ENCODE measurements at regions not wholly inside any gene's neighbourhood (a gene's known extent, or its start where the extent isn't known, plus 50 kb on each side); places are given as distances from the start of the nearest gene placed in this dataset.

DNA sequence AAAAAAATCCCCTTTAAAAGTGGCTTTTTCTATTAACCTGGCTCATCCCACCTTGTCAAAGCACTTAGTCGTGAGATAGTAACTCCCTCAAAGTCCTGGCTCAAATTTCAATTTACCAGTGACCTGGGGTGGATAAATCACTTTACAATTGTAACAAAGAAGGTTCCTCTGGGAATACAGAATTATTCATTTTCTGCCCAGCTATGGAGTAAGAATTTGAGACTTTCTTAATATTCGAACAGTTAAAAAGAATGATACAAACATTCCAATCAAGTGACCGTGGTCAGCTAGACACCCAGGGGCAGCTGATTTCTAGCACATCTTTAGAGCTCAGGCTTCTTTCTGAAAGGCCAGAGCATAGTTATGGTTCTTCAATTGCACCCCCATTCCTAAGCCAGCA lies 291.0 kb upstream of the TGFBR2 start:
- Histone ChIP-seq H3K4me2 (ENCODE audit: low read length) (no peak overlapping the region), H3F3A (ENCODE audit: control insufficient read depth, insufficient read depth) (no peaks in the 10 kb centered on the region), H4K20me1 (ENCODE audit: control insufficient read depth, insufficient read depth, low read depth, low read length) (no peaks in the 10 kb centered on the region), H3K79me2 (ENCODE audit: control insufficient read depth, low read length) (no peaks in the 10 kb centered on the region), H3K4me3 (ENCODE audit: low read length) (no peak overlapping the region), H3K9me3 (ENCODE audit: control insufficient read depth, insufficient read depth, low read length) (no peaks in the 10 kb centered on the region), H3K4me1 (ENCODE audit: control insufficient read depth, low read length) (no peaks in the 10 kb centered on the region), H3K27ac (ENCODE audit: low read depth, low read length) (no peak overlapping the region), H3K27me3 (ENCODE audit: control insufficient read depth, low read length) (no peaks in the 10 kb centered on the region), H3K9me2 (replicated peaks; ENCODE audit: control insufficient read depth, low read length) (no peaks in the 10 kb centered on the region), H3K36me3 (ENCODE audit: control insufficient read depth, low read length) (no peaks in the 10 kb centered on the region)
- TF ChIP-seq, protein P1, sequence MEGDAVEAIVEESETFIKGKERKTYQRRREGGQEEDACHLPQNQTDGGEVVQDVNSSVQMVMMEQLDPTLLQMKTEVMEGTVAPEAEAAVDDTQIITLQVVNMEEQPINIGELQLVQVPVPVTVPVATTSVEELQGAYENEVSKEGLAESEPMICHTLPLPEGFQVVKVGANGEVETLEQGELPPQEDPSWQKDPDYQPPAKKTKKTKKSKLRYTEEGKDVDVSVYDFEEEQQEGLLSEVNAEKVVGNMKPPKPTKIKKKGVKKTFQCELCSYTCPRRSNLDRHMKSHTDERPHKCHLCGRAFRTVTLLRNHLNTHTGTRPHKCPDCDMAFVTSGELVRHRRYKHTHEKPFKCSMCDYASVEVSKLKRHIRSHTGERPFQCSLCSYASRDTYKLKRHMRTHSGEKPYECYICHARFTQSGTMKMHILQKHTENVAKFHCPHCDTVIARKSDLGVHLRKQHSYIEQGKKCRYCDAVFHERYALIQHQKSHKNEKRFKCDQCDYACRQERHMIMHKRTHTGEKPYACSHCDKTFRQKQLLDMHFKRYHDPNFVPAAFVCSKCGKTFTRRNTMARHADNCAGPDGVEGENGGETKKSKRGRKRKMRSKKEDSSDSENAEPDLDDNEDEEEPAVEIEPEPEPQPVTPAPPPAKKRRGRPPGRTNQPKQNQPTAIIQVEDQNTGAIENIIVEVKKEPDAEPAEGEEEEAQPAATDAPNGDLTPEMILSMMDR (IDR thresholded peaks at IDR 0.05; ENCODE audit: low read depth, low read length, poor library complexity, severe bottlenecking), result no peak
- no peak for TF ChIP-seq EZH2phosphoT487 (IDR thresholded peaks at IDR 0.05; ENCODE audit: borderline replicate concordance, low read length)

DNA sequence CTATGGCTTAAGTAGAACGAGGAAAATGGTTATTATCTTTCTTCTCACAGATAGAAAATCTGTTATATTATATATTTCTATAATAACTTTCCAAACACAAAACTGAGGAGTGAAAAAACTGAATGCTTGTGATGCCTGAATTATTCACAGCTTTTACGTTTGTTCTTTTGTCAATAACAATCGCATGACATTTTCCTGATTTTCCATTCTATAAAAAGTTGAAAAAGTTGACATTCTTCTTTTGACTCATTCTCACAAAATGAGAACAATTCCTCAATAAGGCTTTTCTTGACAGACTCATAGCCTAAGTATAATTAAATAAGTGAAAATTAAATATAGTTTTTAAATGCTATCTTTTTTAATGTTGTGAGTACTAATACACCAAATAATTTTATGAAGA lies 288.8 kb upstream of the TGFBR2 start:
- no peak overlapping the region for H3K27ac ChIP-seq (ENCODE audit: low read depth, low read length)
- no peak overlapping the region for H3K4me2 ChIP-seq (ENCODE audit: low read length)
- no peaks in the 10 kb centered on the region for H3K9me2 ChIP-seq (replicated peaks; ENCODE audit: control insufficient read depth, low read length)
- H3K79me2 ChIP-seq (ENCODE audit: control insufficient read depth, low read length), result no peaks in the 10 kb centered on the region
- H3K4me1 ChIP-seq (ENCODE audit: control insufficient read depth, low read length), result no peaks in the 10 kb centered on the region
- TF ChIP-seq EZH2phosphoT487 (IDR thresholded peaks at IDR 0.05; ENCODE audit: borderline replicate concordance, low read length), result no peak
- TF ChIP-seq, protein P1 (IDR thresholded peaks at IDR 0.05; ENCODE audit: low read depth, low read length, poor library complexity, severe bottlenecking), result no peak
- H4K20me1 ChIP-seq (ENCODE audit: control insufficient read depth, insufficient read depth, low read depth, low read length), result no peaks in the 10 kb centered on the region
- H3K9me3 ChIP-seq (ENCODE audit: control insufficient read depth, insufficient read depth, low read length), result no peaks in the 10 kb centered on the region
- no peaks in the 10 kb centered on the region for H3K36me3 ChIP-seq (ENCODE audit: control insufficient read depth, low read length)
- H3F3A ChIP-seq (ENCODE audit: control insufficient read depth, insufficient read depth), result no peaks in the 10 kb centered on the region
- no peak overlapping the region for H3K4me3 ChIP-seq (ENCODE audit: low read length)
- no peaks in the 10 kb centered on the region for H3K27me3 ChIP-seq (ENCODE audit: control insufficient read depth, low read length)

DNA sequence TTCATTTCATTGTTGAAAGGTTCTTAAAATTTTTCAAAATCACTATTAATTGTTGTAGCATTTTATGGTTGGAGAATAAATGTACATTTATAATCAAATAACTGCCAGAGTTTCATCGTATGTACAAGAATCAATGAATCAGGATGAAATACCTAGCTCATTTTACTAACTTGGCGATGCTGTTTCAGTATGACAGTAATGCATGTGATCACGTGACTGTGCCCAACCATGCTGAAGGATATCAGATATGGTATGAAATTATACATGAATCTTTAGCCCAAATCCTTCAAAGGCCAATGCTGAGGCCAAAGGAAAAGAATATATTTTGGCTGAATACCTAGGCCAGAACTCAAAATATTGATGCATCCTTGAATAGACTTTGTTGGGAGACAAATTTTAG lies 288.3 kb upstream of the TGFBR2 start:
- Histone ChIP-seq H3F3A (ENCODE audit: control insufficient read depth, insufficient read depth) (no peaks in the 10 kb centered on the region), H4K20me1 (ENCODE audit: control insufficient read depth, insufficient read depth, low read depth, low read length) (no peaks in the 10 kb centered on the region), H3K4me3 (ENCODE audit: low read length) (no peak overlapping the region), H3K79me2 (ENCODE audit: control insufficient read depth, low read length) (no peaks in the 10 kb centered on the region), H3K9me3 (ENCODE audit: control insufficient read depth, insufficient read depth, low read length) (no peaks in the 10 kb centered on the region), H3K27me3 (ENCODE audit: control insufficient read depth, low read length) (no peaks in the 10 kb centered on the region), H3K36me3 (ENCODE audit: control insufficient read depth, low read length) (no peaks in the 10 kb centered on the region), H3K9me2 (replicated peaks; ENCODE audit: control insufficient read depth, low read length) (no peaks in the 10 kb centered on the region), H3K4me1 (ENCODE audit: control insufficient read depth, low read length) (no peaks in the 10 kb centered on the region), H3K4me2 (ENCODE audit: low read length) (no peak overlapping the region), H3K27ac (ENCODE audit: low read depth, low read length) (no peak overlapping the region)
- TF ChIP-seq, protein P1 (IDR thresholded peaks at IDR 0.05; ENCODE audit: low read depth, low read length, poor library complexity, severe bottlenecking), result no peak

DNA sequence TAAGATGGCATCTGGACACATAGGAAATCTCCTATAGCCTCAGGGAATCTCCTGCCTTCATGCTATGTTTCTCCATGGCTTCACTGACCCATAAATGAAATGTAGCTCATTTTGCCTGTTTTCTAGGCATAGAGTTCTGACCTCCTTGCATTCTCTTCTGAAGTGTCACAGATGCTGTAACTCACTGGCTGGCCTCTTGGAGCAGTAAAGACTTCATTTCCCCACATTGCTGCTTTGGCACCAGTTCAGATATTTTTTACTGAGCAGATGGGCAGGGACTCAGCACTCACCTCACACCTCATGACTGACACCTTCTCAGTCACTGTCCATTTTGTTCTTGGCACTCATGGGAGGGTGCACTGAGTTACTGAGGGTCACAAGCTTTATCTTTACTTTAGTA lies 286.7 kb upstream of the TGFBR2 start:
- Histone ChIP-seq H3K4me1 (ENCODE audit: control insufficient read depth, low read length) (no peaks in the 10 kb centered on the region), H3K4me3 (ENCODE audit: low read length) (no peak overlapping the region), H4K20me1 (ENCODE audit: control insufficient read depth, insufficient read depth, low read depth, low read length) (no peaks in the 10 kb centered on the region), H3K36me3 (ENCODE audit: control insufficient read depth, low read length) (no peaks in the 10 kb centered on the region), H3K9me3 (ENCODE audit: control insufficient read depth, insufficient read depth, low read length) (no peaks in the 10 kb centered on the region), H3F3A (ENCODE audit: control insufficient read depth, insufficient read depth) (no peaks in the 10 kb centered on the region), H3K79me2 (ENCODE audit: control insufficient read depth, low read length) (no peaks in the 10 kb centered on the region), H3K27me3 (ENCODE audit: control insufficient read depth, low read length) (no peaks in the 10 kb centered on the region), H3K27ac (ENCODE audit: low read depth, low read length) (no peak overlapping the region), H3K4me2 (ENCODE audit: low read length) (no peak overlapping the region), H3K9me2 (replicated peaks; ENCODE audit: control insufficient read depth, low read length) (no peaks in the 10 kb centered on the region)
- TF ChIP-seq, protein P1 (IDR thresholded peaks at IDR 0.05; ENCODE audit: low read depth, low read length, poor library complexity, severe bottlenecking), result peak; percentile 45
- no peak for TF ChIP-seq EZH2phosphoT487 (IDR thresholded peaks at IDR 0.05; ENCODE audit: borderline replicate concordance, low read length)

Data from DOHH2 (cell line).